Superior temporal gyrus (tissue), 1 donor: ENCODE measurements at regions not wholly inside any gene's neighbourhood (a gene's known extent, or its start where the extent isn't known, plus 50 kb on each side); places are given as distances from the start of the nearest gene placed in this dataset.

Experiments
- DNase-seq: peaks from one replicate; pipeline ENCODE4 v3.0.0-alpha.2; 2016; ENCODE audit errors: extremely low spot score

DNA sequence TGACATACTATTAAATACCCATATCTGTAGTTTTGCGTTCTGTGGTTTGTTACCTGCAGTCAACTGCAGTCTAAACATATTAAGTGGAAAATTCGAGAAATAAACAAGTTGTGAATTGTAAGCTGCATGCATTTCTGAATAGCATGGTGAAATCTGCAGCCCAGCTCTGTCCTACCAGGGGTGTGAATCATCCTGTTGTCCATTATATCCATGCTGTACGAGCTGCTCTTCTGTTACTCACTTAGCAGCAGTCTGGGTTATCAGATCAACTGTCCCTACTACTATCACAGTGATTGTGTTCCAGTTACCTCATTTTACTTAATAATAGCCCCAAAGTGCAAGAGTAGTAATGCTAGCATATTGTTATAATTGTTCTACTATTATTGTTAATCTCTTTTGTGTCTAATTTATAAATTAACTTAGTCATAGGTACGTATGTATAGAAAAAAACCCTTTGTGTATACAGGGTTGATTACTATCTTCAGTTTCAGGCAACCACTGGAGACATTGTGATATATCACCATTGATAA lies 173.7 kb upstream of the FAT4 start:
- no peak for DNase-seq

DNA sequence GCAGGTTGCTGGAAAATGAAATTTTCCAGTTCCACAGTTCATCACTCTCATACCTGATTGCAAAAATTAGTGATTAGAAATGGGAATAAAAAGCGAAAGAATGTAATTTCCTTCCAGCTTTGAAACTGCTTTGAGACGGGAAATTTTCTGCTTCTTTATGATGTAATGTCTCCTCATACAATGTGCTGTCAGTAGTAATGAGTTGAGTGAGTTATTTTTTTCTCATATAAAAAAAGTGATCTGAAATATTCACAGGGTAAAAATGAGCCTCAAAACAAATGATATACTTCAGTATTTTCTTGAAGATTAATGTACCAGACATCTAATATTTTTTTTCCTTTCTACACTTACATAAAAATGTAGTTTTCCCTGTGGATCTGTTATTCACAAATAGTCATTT lies 179.1 kb upstream of the FAT4 start:
- DNase-seq: no peak

DNA sequence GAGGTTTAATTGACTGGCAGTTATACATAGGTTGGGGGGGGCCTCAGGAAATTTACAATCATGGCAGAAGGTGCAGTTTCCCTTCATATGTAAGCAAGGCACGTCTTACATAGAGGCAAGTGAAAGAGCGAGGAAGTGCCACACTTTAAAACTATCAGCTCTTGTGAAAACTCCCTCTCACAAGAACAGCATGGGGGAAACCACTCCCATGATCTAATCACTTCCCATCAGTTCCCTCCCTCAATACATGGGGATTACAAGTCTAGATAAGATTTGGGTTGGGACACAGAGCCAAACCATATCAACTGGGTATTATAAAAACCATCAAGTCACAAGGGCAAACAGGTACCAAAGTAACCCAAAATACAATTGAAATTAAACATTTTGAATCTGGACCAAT lies 182.0 kb upstream of the FAT4 start:
- DNase-seq: no peak

DNA sequence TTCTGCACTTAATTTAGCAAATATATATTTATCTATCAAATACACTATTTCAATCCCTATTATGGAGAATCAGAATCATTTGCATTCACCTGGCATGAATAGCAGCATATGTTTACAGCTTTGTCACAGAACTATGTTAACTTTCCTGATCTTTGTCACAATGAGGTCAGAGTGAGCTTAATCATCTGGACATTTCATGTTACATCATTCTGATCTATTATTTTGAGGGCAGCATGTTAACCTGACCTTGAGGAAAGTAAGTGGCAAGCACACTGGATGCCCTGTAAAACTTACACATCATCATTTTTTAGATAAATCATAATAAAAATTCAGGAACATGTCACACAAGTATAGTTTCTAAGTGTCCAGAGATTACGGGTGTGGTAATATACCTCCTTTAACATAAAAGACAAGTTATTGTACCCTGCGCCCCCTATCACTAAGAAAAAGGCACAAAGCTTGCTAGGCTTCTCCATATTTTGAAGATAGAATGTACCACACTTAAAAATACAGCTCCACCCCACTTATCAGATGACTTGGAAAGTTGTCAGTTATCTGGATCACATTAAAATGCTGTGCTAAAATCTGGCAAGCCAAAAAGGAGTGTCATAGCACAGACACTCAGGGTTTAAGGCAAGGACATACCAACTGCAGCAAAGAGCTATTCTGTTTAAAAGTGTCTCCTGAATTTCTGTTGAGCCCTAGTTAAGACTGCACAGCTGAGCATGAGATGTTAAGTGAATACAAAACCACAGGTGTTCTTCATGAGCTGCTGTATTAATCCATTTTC lies 182.7 kb upstream of the FAT4 start:
- DNase-seq: no peak

DNA sequence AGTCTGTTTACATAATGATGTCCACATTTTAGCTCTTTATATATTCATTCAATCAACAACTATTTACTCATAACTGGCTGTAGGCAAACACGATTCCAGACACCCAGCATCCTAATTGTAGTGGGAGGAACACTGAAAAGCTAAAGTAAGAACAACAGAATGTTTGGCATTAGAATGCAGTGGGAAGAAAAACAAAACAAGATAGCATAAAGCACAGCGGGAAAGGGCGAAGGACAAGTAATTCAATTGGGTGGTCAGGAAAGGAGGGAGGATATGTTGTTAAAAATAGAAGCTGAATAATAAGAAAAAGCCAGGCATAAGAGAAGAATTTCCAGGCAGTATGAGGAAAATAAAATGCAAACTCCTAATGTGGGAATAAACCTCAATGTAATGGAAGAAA lies 189.5 kb upstream of the FAT4 start:
- DNase-seq: no peak

DNA sequence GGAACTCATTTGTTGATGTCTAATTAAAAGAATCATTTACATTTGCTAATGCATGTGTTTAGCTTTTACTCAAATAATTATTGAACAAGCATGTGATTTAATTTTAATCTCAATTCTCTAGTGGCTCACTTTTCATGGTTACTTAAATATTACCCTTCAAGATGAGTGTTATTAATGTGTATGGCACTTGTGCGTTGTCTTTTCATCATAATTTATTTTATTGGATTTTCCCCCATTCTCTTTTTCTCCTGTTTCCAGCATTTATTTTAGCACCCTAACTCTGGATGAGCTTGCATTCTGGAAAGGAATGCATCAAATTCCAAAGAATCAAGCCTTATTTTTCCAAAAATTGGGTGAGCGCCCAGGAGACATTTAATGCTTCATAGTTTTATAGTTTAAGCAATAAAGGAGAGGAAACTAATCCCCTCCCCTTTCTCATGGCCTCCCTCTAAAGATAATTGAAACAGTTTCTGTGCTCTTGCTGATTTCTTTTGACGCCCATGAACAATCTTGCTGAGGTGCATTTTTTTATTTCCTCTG lies 191.1 kb upstream of the FAT4 start:
- DNase-seq: no peak

DNA sequence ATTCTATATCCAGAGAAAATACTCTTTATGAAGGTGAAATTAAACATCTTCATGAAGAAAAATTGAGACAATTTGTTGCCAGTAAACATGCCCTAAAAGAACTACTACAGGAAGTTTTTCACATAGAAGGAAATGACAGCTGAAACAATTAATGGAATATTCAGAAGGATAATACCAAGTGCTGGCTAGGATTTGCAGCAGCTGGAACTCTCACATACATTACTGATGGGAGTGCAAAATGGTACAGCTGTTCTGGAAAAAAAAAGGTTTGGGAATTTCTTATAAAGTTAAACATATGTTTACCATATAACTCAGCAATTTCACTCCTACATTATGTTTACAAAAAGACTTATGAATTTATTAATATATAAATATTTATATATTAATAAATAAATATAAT lies 193.2 kb upstream of the FAT4 start:
- DNase-seq: no peak

DNA sequence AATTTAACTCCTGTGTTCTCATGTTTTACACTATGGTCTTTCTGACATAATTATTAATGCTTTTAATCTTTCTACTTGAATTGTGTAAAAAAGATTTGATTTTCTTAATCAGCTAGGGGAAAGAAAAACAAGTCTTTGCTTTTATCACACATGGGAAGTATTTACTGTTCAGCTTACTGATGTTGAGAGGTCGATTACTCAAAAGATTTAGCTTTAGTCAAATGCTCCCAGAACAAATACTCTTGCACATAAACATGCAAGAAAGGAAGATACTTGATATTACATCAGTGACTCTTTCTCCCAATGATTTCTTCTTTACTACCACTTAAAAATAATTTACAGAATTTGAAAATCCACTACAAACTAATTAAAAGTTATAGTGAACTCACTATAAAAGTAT lies 198.3 kb upstream of the FAT4 start:
- no peak for DNase-seq

DNA sequence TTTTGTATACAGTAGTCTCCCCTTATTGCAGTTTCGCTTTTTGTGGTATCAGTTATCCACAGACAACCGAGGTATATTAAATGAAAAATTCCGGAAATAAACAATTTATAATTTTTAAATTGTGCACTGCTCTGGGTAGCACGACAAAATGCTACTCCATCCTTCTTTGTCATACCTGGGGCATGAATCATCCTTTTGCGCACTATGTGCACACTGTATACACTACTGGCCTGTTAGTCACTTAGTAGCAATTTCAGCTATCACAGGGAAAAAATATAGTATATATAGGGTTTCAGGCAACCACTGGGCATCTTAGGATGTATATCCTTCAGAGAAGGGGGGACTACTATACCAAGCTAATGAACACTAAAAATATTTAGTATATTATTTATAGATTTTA lies 198.8 kb upstream of the FAT4 start:
- no peak for DNase-seq

DNA sequence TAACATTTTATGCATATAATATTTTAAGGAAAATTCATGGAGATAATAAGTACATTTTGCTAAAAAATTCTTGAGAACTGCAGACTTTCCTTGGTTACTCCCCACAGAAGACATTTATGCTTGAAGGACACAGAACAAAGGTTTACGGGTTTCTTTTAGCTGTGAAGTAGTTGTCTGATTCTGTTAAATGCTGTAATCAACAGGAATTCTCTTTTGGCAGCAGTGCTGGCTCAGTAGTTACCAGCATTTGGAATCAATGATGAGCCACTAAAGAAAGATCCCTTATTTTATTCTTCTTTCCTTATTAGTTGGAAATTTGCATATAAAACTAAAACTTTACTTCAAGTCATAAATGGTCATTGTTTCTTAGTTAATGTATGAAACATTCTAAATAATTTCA lies 199.3 kb upstream of the FAT4 start:
- no peak for DNase-seq

DNA sequence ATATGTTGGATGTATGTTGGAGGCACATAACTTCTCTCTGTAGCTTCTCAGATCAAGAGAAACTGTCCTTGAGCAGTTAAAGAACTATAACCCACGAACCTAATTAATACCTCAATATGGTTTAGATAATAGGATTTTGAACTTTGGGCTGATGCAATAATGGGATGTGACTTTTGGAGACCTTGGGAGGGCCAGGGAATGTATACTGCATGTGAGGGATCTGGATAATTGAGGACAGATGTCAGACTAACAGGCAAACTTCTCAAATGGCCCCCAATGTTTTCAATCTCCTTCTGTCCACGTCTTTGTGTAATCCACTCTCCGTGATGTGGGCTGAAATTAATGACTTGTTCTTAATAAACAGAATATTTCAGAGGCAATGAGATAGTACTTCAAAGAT lies 202.2 kb upstream of the FAT4 start:
- no peak for DNase-seq

DNA sequence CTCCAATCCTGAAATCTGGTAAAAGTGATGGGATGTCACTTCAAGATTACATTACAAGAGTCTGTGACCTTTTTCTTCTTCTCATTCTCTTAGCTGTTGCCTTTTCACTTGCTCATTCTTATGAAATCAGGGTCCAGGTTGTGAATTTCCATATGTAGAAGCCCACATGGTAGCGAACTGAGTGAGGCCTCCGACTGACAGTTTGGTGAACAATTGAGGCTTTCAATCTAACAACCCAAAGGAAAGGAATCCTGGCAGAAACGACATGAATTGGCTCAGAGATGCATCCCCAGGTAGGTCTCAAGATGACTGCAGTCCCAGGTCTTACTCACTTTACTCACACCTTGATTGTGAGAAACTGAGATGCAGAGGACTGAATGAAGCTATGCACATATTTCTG lies 203.4 kb upstream of the FAT4 start:
- DNase-seq: no peak

DNA sequence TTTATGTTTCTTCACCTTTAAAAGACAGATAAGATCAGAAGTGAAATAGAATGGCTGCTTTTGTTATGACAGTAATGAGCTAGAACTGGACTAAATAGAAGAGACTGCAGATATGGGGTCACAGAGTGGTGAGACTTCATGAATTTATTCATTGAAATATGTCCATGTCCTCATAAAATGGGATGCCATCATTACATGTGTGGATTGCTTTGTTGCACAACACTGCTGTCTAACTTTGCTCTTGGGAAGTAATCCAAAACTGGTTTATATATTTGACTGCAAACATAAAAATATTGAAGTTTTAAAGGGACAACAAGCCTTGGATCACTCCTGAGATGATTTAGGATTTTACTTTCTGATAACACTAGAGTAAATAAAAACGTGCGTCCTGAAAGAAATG lies 209.2 kb upstream of the FAT4 start:
- no peak for DNase-seq

DNA sequence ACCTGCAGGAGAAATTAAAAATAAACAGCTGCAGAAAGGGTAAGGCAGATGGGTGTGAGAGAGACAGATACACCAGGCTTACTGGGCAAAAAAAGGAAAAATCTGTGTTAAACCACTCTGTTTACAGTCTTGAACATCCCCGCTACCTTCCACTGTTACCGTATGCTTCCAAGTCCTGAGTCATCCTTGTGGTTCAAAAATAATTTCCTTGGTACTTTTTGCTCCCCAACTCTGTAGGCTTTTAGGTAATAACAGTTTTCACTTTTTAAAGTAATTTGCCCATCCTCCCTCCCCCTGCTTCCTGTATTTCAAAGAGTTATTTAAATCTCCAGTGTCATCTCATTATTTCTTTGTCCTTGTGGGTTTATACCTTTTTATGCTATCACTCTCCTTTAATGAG lies 210.1 kb upstream of the FAT4 start:
- no peak for DNase-seq

DNA sequence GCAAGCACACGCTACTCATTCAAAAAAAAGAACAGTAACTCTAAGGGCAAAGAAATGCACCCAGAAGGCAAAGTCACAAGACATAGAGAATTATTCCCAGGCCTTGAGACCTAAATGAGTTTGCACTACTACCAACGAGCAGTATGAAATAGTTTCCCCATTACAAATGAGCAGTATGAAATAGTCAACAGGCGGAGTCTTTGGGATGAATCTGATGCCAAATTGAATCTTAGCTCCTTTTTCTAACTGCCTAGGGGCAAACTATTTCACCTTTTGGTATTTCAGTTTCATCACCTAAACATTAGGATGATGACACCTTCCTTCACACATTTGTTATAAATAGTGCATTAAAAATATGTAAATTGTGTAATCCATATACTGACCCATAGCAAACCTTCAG lies 213.0 kb upstream of the FAT4 start:
- no peak for DNase-seq

DNA sequence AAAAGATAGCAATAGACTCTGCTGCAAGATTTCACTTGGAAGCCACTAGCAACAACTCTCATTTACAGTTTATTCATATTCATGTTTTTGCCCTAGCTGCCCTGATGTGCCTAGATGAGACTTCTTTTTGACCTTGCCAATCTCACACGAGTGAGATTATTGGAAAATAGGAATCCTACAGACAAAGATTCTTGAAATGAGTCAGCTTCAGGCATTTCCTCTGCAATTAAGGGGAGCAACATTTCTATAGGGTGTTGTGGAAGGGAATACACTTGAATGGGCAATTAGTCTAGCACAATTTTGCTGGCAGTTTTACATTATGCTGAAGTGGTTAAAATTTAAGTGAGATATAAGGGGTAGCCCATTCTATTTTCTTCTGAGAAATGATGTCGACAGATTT lies 217.0 kb upstream of the FAT4 start:
- DNase-seq: no peak

DNA sequence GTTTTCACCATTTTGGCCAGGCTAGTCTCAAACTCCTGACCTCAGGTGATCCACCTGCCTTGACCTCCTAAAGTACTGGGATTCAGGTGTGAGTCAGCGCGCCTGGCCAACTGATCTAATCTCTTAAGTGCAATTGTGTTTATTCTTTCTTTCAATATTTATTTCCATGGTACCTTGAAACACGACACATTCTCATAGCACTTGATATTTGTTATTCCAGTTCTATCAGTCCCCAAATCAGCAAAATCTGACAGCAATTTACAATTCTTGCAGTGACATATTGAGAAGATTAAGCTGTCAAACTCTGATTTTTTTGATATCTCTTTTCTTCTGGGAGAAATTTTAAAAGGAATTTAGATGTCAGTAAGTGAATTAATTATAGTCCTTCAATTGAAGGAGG lies 218.1 kb upstream of the FAT4 start:
- DNase-seq: no peak

DNA sequence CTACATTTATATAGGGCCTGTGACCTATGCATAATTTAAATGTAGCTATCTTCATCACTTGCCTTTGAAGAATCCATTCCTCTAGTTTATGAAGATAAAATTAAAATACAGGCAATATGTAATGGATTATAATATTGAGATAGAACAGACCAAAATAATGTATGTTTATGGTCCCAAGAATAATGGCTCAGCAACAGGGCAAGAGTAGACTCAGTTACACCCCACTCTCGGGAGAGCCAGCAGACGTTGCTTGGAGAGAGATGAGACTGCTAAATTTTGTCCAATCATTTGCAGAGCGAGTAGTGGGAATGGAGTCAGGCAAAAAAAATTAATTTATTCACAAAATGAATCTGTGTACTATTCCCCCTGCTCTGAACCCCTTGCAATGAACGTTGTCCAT lies 223.2 kb upstream of the FAT4 start:
- DNase-seq: no peak

DNA sequence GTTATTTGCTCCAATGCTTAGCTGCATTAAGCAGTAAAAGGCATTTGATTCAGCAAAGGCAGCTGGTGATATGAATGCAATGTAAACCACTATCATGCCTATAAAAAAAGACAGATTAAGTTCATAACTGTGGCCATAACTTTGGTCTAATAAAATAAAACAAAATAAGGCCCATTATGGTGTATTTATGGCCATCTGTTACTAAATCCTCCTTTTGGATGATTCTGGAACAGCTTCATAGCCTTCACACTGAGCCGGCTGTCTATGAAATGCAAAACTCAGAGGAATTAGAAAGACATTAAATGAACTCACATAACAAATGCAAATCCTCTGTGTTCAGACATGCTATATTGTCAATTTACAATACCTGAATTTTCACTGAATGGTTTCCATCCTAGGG lies 223.7 kb upstream of the FAT4 start:
- no peak for DNase-seq

DNA sequence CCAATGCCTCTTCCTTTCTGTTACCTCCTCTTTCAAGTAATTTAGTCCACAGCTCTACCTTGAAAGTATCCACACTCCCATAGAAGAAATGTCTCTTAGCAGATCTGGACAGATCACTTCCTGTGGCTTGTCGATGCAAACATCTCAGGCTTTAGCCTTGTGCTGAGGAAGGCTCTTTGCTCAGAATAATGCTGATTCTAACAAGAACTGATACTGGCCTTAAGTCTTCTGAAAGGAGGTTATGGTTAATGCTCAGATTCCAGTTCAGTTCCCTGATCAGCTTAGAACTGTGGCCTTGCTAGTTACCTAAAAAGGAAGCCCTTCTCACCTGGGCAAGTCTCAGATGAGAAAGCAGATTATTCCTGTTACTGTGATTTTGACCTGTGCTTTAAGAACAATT lies 230.1 kb upstream of the FAT4 start:
- DNase-seq: no peak

DNA sequence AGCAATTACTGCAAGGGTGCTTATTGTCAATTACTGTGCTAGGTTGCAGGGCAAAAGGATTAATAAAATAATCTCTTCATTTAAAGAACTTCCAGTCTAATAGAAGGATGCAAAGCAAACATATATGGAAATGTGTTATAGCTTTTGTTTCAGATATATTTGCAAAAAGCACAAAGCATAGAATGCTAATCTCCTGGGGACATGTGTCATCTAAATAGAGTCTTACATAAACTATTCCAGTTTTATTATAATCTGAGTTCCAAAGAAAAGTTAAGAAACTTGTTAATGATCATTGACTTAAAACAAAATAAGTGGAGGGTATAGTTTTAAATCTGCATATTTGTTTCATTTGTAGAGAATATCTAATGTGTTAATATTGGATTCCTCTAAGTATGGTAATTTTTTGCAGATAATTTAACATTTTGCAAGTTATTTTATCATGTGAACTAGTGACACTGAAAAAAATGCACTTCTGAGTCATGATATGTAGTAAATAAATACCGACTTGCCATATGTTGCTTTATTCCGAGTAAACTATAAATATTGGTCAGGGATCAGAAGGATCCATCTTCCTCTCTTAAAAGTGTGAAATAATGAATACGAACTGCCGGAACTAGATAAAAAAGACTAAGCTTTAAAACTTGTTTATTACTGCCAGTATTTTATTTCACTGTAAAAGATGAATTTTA lies 231.9 kb upstream of the FAT4 start:
- DNase-seq: no peak

DNA sequence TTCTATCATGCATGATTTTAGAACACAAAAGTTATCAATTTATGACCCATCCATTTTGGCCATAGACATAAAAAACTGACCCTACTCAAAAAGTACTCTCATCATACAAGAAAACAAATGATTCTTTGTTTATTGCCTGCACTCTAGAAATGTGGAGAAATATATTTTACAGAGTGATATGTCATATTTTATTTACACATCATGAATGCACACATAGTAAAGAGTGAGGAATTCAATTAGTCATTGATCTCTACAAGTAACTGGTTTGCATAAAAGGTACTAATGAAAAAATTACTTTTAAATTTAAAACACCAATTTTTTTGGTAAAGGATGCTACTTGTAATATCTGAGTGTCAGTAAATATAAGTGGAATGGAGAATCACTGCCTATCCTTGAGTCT lies 242.5 kb upstream of the FAT4 start:
- no peak for DNase-seq

DNA sequence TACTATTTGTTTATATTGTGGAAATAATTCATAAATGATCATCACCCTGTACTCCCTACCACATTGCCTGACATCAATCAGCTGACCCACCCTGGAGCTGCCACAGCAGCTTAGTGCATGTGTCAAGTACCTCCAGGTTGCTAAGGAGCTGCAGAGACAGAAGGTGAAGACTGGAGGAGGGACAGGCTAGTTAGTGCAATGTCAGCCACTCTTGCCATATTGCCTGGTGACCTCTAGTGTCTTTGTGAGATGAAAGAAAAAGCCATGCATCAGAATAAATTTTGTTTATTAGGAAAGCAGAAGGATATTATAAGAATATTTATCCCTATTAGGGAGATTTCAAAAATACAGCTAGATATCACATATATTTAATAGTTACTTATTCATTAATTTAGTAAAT lies 243.9 kb upstream of the FAT4 start:
- DNase-seq: no peak
